Heart right ventricle (tissue), 16 donors: ENCODE measurements at regions not wholly inside any gene's neighbourhood (a gene's known extent, or its start where the extent isn't known, plus 50 kb on each side); places are given as distances from the start of the nearest gene placed in this dataset.

ENCODE experiments used
- ATAC-seq, 8 donors: fragments of 200-7000 bp; cut with Tn5 transposase; one replicate each; pipeline ENCODE4 v1.9.1; 2020; ENCODE audit warnings: mild to moderate bottlenecking in 8 of 8, moderate library complexity in 8 of 8, moderate number of reproducible peaks in 1 of 8
- DNase-seq, 2 donors: peaks; one replicate each; pipeline ENCODE4 v3.0.0-alpha.2; 2020
- H3K27ac ChIP-seq, 10 donors: fragments of 200-600 bp; sonication (generic) in 2 of 10; one replicate each; pipeline versions ENCODE4 v1.5.0 to v1.8.0; 2020 to 2022; ENCODE audit warnings: mild to moderate bottlenecking in 3 of 10
- H3K27me3 ChIP-seq, 7 donors: fragments of 200-600 bp; one replicate each; pipeline ENCODE4 v1.8.0; 2021 to 2022; ENCODE audit warnings: mild to moderate bottlenecking in 2 of 7
- H3K36me3 ChIP-seq, 9 donors: fragments of 200-600 bp; sonication (generic) in 1 of 9; one replicate each; pipeline versions ENCODE4 v1.5.0 to v1.8.0; 2020 to 2022; ENCODE audit warnings: mild to moderate bottlenecking in 2 of 9
- H3K4me1 ChIP-seq, 9 donors: fragments of 200-600 bp; sonication (generic) in 1 of 9; one replicate each; pipeline versions ENCODE4 v1.5.0 to v1.8.0; 2020 to 2022; ENCODE audit warnings: mild to moderate bottlenecking in 4 of 9
- H3K4me3 ChIP-seq, 10 donors: fragments of 200-600 bp; sonication (generic) in 2 of 10; one replicate each; pipeline versions ENCODE4 v1.5.0 to v1.8.0; 2020 to 2022; ENCODE audit warnings: mild to moderate bottlenecking in 7 of 10, moderate library complexity in 2 of 10
- H3K9me3 ChIP-seq, 11 donors: fragments of 200-600 bp in 10 of 11; sonication (generic) in 2 of 11; one replicate each; pipeline versions ENCODE4 v1.5.0 to v1.8.0; 2013 to 2022; ENCODE audit warnings: mild to moderate bottlenecking in 2 of 11, control low read depth in 1 of 11, moderate library complexity in 1 of 11
- CTCF ChIP-seq, 9 donors: fragments of 200-600 bp; sonication (generic) in 2 of 9; IDR thresholded peaks; one replicate each; pipeline versions ENCODE4 v1.5.0 to v1.8.0; 2021 to 2022; ENCODE audit warnings: antibody characterized with exemption in 9 of 9, mild to moderate bottlenecking in 5 of 9, moderate library complexity in 1 of 9
- WGBS, 2 donors: extraction: QIAGEN DNeasy Blood & Tissue Kit; methylation state at CpG; one replicate each; pipeline ENCODE4 v1.1.7; 2013; ENCODE audit warnings: inconsistent platforms in 1 of 2; 5-methylcytosine and 5-hydroxymethylcytosine counted together
- intact Hi-C, 10 donors: fragments of 100-400 bp; cut with DNase I; formaldehyde crosslinking; loops; one replicate each; pipeline versions ENCODE4 v1.11.1 to v1.14.2; 2022
- donor health status: Arrhythmogenic right ventricular cardiomyopathy.
- donor health status: ischemic (EF 13 %, LVEDD 7.1; RV severe dilation, severe dysfunction).
- donor health status: healthy with polysubstance abuse.
- donor health status: DM: no; HTN: yes; CAD: no.
- donor health status: DM: no; HTN: no; CAD: no.
- donor health status: ischemic (EF 25% LVEDD 6.9; RV normal size, moderate dysfunction).
- donor health status: ischemic (EF 25% LVEDD 5.7; RV mildly dilated, moderate dysfunction).
- donor health status: healthy.
- donor health status: DM: yes; HTN: yes; CAD: no.
- donor health status: Ischemic cardiomyopathy.
- donor health status: ischemic (EF 35%, LVEDD 5.7; RV mildly dilated, moderate dysfunction).
- donor health status: nonischemic (EF 11% LVEDD 7.7; RV severe dilation, severe dysfunction).
- donor health status: DM: yes; HTN: yes; CAD: no.
- donor health status: PGD.
- donor health status: ischemic (EF 29% LVEDD 5.4; RV normal size, mild dysfunction).
- donor health status: nonischemic (EF 23%, LVEDD 6.1; RV moderate dilation, normal function).

GRCh38 chr2:239684271-239684810, 283.5 kb upstream of the HDAC4 start:
- Histone ChIP-seq H3K9me3 (peaks cover 0 to 12% (median 0%) of the 10 kb centered on the region in 11 donors), H3K27ac (no peak overlapping the region), H3K36me3 (no peaks in the 10 kb centered on the region), H3K4me3 (no peak overlapping the region), H3K27me3 (peaks cover 0 to 60% (median 42%) of the 10 kb centered on the region in 7 donors), H3K4me1 (no peaks in the 10 kb centered on the region)
- ATAC-seq, result no peak
- TF ChIP-seq CTCF (IDR thresholded peaks at IDR 0.05), result no peak
- no peak for DNase-seq
- WGBS, 2 donors, result 83 to 89% methylated on average over 6 of the region's 6 CpGs
- intact Hi-C loops, result no loop called here

- intact Hi-C loops, result loop anchor here in 1 of 10 donors (1.0 kb wide), 1 partner anchor 21 kb away; no protein-coding TSS in a partner anchor
- no peak for DNase-seq
- peaks cover 0 to 12% (median 0%) of the 10 kb centered on the region in 11 donors for H3K9me3 ChIP-seq
- ATAC-seq, result no peak
- no peak overlapping the region for H3K4me3 ChIP-seq
- H3K27ac ChIP-seq, result no peak overlapping the region
- no peaks in the 10 kb centered on the region for H3K36me3 ChIP-seq
- no peak for TF ChIP-seq CTCF (IDR thresholded peaks at IDR 0.05)
- H3K4me1 ChIP-seq, result no peaks in the 10 kb centered on the region
- WGBS, 2 donors, result 93 to 95% methylated on average over 2 of the region's 2 CpGs
- peaks cover 0 to 54% (median 36%) of the 10 kb centered on the region in 7 donors for H3K27me3 ChIP-seq
Measured at GRCh38 chr2:239682518-239682917, 281.7 kb upstream of the HDAC4 start.

- Histone ChIP-seq H3K27ac (no peak overlapping the region), H3K4me3 (no peak overlapping the region), H3K36me3 (no peaks in the 10 kb centered on the region), H3K4me1 (no peaks in the 10 kb centered on the region), H3K27me3 (peaks cover 0 to 36% (median 17%) of the 10 kb centered on the region in 7 donors), H3K9me3 (peaks cover 0 to 12% (median 0%) of the 10 kb centered on the region in 11 donors)
- 88 to 90% methylated on average over 1 of the region's 1 CpG for WGBS, 2 donors
- intact Hi-C loops, result no loop called here
- DNase-seq (no peak), ATAC-seq (no peak)
- no peak for TF ChIP-seq CTCF (IDR thresholded peaks at IDR 0.05)
Measured at GRCh38 chr2:239679755-239680154, 278.9 kb upstream of the HDAC4 start.

- DNase-seq (no peak), ATAC-seq (no peak)
- 88 to 90% methylated on average over 22 of the region's 22 CpGs for WGBS, 2 donors
- intact Hi-C loops, result no loop called here
- H3K4me3 ChIP-seq, result no peak overlapping the region
- H3K27ac ChIP-seq, result no peak overlapping the region
- H3K4me1 ChIP-seq, result no peaks in the 10 kb centered on the region
- H3K27me3 ChIP-seq, result peaks cover 0 to 32% (median 9%) of the 10 kb centered on the region in 7 donors
- H3K36me3 ChIP-seq, result no peaks in the 10 kb centered on the region
- no peak for TF ChIP-seq CTCF (IDR thresholded peaks at IDR 0.05)
- peaks cover 0 to 12% (median 0%) of the 10 kb centered on the region in 11 donors for H3K9me3 ChIP-seq
Measured at GRCh38 chr2:239678666-239679296, 278.0 kb upstream of the HDAC4 start.
